ENCODE measurements at regions not wholly inside any gene's neighbourhood (a gene's known extent, or its start where the extent isn't known, plus 50 kb on each side); places are given as distances from the start of the nearest gene placed in this dataset.

DNA sequence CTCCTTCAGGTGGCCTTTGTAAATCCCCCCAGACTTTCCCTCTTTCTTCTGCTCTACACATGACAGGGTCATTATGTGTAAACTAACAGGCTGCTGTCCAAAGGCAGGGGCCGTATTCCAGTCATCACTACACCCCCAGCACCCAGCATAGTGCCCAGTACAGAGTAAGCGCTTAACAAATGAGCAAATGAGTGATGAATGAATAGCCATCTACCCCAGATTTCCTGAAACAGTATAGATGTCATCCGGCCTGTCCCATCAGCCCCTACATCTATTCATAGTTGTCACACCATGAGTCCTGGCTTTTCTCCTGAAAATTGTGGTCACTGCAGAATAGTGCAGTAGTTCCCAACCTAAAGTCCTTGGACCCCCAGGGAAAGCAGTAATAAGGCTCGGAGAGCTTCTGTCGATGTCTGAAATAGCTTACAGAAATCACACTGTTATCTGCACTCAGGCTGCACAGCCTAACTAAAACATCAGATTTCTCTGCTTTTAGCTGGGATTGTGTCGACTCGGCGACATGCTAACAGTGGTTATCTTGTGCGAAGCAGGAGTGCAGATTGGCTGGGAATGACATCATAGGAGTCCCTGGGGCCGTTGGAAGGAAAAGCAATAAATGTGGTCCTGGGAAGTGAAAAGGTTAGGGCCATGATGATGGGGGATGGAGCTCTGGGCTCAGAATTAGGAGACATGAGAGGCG is 143.8 kb upstream of the NECTIN1 start:
- TF ChIP-seq, protein P1, sequence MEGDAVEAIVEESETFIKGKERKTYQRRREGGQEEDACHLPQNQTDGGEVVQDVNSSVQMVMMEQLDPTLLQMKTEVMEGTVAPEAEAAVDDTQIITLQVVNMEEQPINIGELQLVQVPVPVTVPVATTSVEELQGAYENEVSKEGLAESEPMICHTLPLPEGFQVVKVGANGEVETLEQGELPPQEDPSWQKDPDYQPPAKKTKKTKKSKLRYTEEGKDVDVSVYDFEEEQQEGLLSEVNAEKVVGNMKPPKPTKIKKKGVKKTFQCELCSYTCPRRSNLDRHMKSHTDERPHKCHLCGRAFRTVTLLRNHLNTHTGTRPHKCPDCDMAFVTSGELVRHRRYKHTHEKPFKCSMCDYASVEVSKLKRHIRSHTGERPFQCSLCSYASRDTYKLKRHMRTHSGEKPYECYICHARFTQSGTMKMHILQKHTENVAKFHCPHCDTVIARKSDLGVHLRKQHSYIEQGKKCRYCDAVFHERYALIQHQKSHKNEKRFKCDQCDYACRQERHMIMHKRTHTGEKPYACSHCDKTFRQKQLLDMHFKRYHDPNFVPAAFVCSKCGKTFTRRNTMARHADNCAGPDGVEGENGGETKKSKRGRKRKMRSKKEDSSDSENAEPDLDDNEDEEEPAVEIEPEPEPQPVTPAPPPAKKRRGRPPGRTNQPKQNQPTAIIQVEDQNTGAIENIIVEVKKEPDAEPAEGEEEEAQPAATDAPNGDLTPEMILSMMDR (IDR thresholded peaks at IDR 0.05; ENCODE audit: low read depth, low read length, missing input control): no peak
- TF ChIP-seq RAD21 (IDR thresholded peaks at IDR 0.05): no peak
- no peak for TF ChIP-seq GABPA (IDR thresholded peaks at IDR 0.05 in 1 of 2, conservative IDR thresholded peaks at IDR 0.05 in 1 of 2)
- TF ChIP-seq, protein P2, sequence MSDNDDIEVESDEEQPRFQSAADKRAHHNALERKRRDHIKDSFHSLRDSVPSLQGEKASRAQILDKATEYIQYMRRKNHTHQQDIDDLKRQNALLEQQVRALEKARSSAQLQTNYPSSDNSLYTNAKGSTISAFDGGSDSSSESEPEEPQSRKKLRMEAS (IDR thresholded peaks at IDR 0.05): no peak
- TF ChIP-seq YY1 (IDR thresholded peaks at IDR 0.05): no peak
- no peak for TF ChIP-seq SP1 (IDR thresholded peaks at IDR 0.05)
- no peak for TF ChIP-seq RXRA (IDR thresholded peaks at IDR 0.05)
- TF ChIP-seq HNF4G (IDR thresholded peaks at IDR 0.05): no peak
- TF ChIP-seq JUND (IDR thresholded peaks at IDR 0.05): no peak
- TF ChIP-seq FOXA1 (IDR thresholded peaks at IDR 0.05): no peak
- TF ChIP-seq NR2F2 (IDR thresholded peaks at IDR 0.05): no peak

All from liver (tissue), 3 donors.